ENCODE measurements at regions not wholly inside any gene's neighbourhood (a gene's known extent, or its start where the extent isn't known, plus 50 kb on each side); places are given as distances from the start of the nearest gene placed in this dataset.
"Not testable (repeated sequence)": the region's sequence is repeated elsewhere in the genome, so short reads cannot be mapped to it uniquely, and the experiment has no call there.

GRCh38 chr2:122328816-122329215, 573.4 kb downstream of the TSN start:
- no peak for DNase-seq (ENCODE audit: low spot score)

DNA sequence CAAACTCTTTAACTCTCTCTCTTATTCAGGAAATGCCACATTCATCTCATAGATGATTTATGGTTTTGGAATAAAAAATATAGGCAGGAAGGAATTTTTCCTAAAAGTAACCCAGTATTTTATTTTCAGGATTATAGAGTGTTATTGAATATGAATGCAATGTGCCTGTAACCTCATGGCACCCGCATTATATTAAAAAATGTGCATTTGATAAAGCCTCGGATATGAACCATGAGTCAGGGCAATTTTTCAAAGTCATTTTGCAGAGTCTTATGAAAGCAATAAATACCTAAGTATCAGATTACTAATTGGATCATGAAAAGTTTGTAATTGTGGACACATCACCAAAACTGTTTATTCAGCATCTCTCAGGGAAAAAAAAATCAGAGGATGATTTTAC, 573.8 kb downstream of the TSN start:
- DNase-seq (ENCODE audit: low spot score) = no peak

GRCh38 chr2:122333932-122334331, 578.5 kb downstream of the TSN start:
- DNase-seq (ENCODE audit: low spot score) = no peak

GRCh38 chr2:122338000-122338399, 582.5 kb downstream of the TSN start:
- no peak for DNase-seq (ENCODE audit: low spot score)

- DNase-seq (ENCODE audit: low spot score) = no peak
Measured at GRCh38 chr2:122340246-122340645, 584.8 kb downstream of the TSN start.

- DNase-seq (ENCODE audit: low spot score) = no peak
Measured at GRCh38 chr2:122341007-122341406, 585.6 kb downstream of the TSN start.

GRCh38 chr2:122352151-122352550, 596.7 kb downstream of the TSN start:
- DNase-seq (ENCODE audit: low spot score) = not testable (repeated sequence)

GRCh38 chr2:122357998-122358397, 602.5 kb downstream of the TSN start:
- no peak for DNase-seq (ENCODE audit: low spot score)

DNA sequence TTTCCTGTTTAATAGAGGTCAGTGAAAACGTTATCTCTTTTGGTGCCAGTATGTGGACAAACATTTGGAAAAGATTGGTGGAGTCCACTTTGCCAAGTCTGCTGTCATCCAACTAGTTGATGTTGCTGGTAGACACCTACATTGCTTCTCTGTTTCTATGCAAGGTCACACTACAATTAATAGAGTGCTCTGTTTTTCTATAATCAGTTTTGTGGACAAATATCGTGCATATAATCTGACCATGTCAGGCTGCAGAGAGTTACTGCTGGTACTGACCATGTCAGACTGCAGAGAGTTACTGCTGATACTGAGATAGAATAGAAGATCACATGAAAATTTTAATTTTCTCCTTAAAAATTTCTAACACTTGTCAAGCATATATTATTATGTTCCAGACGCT, 603.3 kb downstream of the TSN start:
- no peak for DNase-seq (ENCODE audit: low spot score)

GRCh38 chr2:122363885-122364284, 608.4 kb downstream of the TSN start:
- DNase-seq (ENCODE audit: low spot score) = no peak

- DNase-seq (ENCODE audit: low spot score) = no peak
Measured at GRCh38 chr2:122366427-122366826, 611.0 kb downstream of the TSN start.

- DNase-seq (ENCODE audit: low spot score) = no peak
Measured at GRCh38 chr2:122366969-122367645, 611.7 kb downstream of the TSN start.

- no peak for DNase-seq (ENCODE audit: low spot score)
Measured at GRCh38 chr2:122367646-122368010, 612.2 kb downstream of the TSN start.

DNA sequence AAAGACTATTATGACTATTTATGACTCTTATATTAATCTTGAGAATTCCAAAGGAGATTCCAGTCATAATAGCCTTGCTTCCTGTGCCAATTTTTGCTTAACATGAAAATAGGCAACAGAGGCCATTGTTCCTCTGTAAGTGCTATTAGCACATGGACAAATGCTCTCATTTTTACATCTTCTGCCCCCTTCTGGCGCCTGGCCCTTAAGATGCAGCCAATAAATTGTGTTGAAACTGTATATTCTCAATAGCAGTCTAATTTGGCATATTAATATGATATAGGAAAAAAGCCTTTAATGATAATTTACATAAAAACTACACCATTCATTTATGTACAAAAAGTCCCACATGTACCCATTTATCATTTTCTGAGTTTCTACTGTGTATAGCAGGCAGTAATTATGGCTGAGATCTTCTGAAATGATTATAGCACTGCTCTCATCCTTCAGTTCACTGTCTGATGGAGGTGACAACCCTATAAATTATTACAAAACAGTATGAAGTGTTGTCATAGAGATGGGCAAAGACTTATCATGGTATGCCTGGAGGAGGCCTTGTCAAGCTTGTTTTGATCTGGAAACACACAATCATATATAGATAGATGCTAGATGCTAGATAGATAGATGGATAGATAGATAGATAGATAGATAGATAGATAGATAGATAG, 613.3 kb downstream of the TSN start:
- no peak for DNase-seq (ENCODE audit: low spot score)

- no peak for DNase-seq (ENCODE audit: low spot score)
Measured at GRCh38 chr2:122378521-122378920, 623.1 kb downstream of the TSN start.

- DNase-seq (ENCODE audit: low spot score) = no peak
Measured at GRCh38 chr2:122384768-122385333, 629.4 kb downstream of the TSN start.

- no peak for DNase-seq (ENCODE audit: low spot score)
Measured at GRCh38 chr2:122388208-122388607, 632.8 kb downstream of the TSN start.

DNA sequence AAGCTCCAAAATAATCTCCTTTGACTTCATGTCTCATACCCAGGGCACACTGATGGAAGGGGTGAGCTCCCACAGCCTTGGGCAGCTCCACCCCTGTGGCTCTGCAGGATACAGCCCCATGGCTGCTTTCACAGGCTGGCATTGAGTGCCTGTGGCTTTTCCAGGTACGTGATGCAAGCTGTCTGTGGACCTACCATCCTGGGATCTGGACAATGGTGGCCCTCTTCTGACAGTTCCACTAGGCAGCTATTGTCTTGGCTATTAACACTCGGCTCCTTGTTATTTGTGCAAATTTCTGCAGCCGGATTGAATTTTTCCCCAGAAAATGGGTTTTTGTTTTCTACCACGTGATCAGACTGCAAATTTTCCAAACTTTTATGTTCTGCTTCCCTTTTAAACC, 634.2 kb downstream of the TSN start:
- DNase-seq (ENCODE audit: low spot score) = no peak

DNA sequence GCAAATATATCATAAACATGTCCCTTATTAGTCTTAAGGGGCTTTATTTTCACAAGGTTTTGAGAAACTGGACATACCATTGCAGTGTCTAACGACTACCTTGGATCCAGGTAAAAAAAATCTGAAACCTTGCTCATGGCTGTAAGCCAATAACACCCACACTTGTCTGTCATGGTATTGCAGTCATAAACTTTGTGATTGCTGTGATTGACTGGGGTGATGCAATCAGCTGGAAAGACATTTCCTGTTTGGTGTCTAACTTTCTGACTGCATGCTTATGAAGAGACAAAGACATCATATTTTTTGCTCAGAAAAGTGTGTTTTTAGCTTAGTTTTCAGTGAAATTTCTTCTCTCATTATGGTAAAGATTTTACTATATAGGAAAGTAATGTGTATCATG, 635.0 kb downstream of the TSN start:
- no peak for DNase-seq (ENCODE audit: low spot score)

- no peak for DNase-seq (ENCODE audit: low spot score)
Measured at GRCh38 chr2:122391726-122392125, 636.3 kb downstream of the TSN start.

DNA sequence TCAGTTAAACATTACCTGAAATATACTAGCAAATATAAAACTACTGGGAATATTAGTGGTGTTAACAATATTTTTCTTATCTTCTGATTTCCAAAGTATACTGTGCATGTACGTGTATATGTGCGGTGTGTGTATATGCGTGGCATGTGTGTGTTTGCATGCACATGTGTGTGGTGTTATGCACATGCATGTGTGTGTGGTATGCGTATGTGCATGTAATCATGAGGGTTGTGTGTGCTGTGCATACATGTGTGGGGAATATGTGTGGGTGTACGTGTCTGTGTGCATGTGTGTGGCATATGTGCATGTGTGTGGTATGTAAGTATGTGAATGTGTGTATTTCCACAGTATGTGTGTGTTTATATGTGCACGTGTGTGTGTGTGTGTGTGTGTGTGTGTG, 640.2 kb downstream of the TSN start:
- DNase-seq (ENCODE audit: low spot score) = no peak

DNA sequence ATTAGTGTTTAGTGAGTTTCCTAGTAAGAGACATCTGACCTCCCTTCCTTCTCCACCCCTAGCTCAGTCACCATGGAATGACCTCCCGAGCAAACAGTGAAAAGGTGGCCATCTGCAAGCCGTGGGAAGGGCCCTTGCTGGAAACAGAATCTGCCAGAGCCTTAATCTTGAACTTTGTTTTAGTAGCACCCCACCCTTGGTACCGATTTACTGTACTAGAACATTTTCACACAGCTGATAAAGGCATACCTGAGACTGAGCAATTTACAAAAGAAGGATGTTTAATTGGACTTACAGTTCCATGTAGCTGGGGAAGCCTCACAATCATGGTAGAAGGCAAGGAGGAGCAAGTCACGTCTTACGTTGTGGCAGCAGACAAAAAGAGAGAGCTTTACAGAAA, 655.8 kb downstream of the TSN start:
- DNase-seq (ENCODE audit: low spot score) = no peak

DNA sequence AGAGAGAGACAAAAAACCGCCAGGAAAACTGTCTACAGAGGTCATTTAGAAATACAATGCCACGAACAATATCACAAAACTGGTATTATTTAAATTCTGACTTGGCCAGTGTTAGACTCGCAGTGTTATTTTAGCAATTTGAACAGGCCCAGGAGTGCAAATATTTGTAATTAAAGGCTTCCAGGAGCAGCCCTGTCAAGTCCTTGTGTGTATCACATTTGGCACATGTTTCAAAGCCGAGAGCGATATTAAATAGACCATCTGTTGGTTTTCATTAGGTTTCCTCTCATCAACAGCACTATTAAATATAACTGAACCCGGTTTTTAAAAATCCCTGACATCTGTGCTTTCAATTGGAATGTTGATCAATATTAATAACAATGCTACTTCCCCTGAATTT, 656.9 kb downstream of the TSN start:
- no peak for DNase-seq (ENCODE audit: low spot score)

- DNase-seq (ENCODE audit: low spot score) = no peak
Measured at GRCh38 chr2:122414902-122415301, 659.5 kb downstream of the TSN start.

Measured in ecto neural progenitor cell (in vitro differentiated cells).